ENCODE measurements at regions not wholly inside any gene's neighbourhood (a gene's known extent, or its start where the extent isn't known, plus 50 kb on each side); places are given as distances from the start of the nearest gene placed in this dataset.

DNA sequence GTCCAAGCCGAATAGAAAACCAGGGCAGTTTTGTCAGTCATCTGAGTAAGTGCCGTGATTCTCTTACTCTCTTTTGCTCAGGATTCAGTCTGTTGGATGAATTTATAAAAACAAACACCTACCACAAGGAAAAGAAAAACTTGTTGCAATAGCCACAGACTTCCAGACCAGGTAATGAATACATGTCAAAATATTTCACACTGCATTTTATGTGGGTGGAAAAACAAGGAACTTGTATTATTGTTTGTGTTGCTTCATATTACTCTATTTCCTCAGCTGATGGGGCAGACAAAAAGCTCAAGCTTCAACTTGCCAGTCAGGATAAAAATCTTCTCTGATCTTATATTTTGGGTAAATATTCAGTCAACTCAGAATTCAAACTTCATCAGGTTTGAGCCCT is 1125.7 kb downstream of the NLGN4Y start:
- TF ChIP-seq TAF1 (IDR thresholded peaks at IDR 0.05; ENCODE audit: borderline replicate concordance, insufficient read depth, low read length) (no peak), SIN3A (IDR thresholded peaks at IDR 0.05; ENCODE audit: borderline replicate concordance, insufficient read depth, low read length) (no peak), POLR2AphosphoS5 (IDR thresholded peaks at IDR 0.05; ENCODE audit: low read depth, low read length) (no peak)
- TF ChIP-seq, protein P1, sequence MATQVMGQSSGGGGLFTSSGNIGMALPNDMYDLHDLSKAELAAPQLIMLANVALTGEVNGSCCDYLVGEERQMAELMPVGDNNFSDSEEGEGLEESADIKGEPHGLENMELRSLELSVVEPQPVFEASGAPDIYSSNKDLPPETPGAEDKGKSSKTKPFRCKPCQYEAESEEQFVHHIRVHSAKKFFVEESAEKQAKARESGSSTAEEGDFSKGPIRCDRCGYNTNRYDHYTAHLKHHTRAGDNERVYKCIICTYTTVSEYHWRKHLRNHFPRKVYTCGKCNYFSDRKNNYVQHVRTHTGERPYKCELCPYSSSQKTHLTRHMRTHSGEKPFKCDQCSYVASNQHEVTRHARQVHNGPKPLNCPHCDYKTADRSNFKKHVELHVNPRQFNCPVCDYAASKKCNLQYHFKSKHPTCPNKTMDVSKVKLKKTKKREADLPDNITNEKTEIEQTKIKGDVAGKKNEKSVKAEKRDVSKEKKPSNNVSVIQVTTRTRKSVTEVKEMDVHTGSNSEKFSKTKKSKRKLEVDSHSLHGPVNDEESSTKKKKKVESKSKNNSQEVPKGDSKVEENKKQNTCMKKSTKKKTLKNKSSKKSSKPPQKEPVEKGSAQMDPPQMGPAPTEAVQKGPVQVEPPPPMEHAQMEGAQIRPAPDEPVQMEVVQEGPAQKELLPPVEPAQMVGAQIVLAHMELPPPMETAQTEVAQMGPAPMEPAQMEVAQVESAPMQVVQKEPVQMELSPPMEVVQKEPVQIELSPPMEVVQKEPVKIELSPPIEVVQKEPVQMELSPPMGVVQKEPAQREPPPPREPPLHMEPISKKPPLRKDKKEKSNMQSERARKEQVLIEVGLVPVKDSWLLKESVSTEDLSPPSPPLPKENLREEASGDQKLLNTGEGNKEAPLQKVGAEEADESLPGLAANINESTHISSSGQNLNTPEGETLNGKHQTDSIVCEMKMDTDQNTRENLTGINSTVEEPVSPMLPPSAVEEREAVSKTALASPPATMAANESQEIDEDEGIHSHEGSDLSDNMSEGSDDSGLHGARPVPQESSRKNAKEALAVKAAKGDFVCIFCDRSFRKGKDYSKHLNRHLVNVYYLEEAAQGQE (IDR thresholded peaks at IDR 0.05; ENCODE audit: insufficient read depth in 1 of 2, low read depth in 2 of 2, low read length in 2 of 2): no peak

Data from PFSK-1 (cell line).